A549 (cell line): ENCODE measurements at regions not wholly inside any gene's neighbourhood (a gene's known extent, or its start where the extent isn't known, plus 50 kb on each side); places are given as distances from the start of the nearest gene placed in this dataset.

Experiments used
- ATAC-seq, 2 experiments: fragments of 200-7000 bp in 1 of 2; fragments of >200 bp in 1 of 2; cut with Nextera tagmentation in 1 of 2; cut with Tn5 transposase in 1 of 2; 3 replicates each; pipeline versions ENCODE4 v1.8.0 to v1.9.1; 2018 to 2020; ENCODE audit warnings: mild to moderate bottlenecking in 1 of 2, moderate library complexity in 1 of 2
- CTCF ChIA-PET: fragments of 300-600 bp; sonication (Branson Sonifier 250); formaldehyde crosslinking; extraction: SDS; loops from one replicate; lab custom pipeline; 2021; ENCODE audit warnings: antibody characterized with exemption, inconsistent platforms; lab: Yijun Ruan, JAX
- POLR2A ChIA-PET: fragments of 350-600 bp; formaldehyde crosslinking; extraction: SDS; loops from one replicate; lab custom pipeline; 2021; ENCODE audit warnings: antibody characterized with exemption, inconsistent platforms; lab: Yijun Ruan, JAX
- DNase-seq, 2 experiments: peaks; one replicate each; pipeline versions ENCODE4 v3.0.0 to v3.0.0-alpha.2; 2011 to 2016; ENCODE audit warnings: low read depth in 1 of 2, low spot score in 1 of 2
- FAIRE-seq: peaks from 2 replicates; lab custom pipeline; 2011; peaks lifted over from hg19 to GRCh38; lab: Jason Lieb, UNC
- H3K27ac ChIP-seq, 2 experiments: fragments of >200 bp; sonication (Bioruptor Twin); formaldehyde crosslinking; 3 replicates each; pipeline ENCODE4 v1.5.1; 2016 to 2017
- H3K4me1 ChIP-seq: fragments of >200 bp; sonication (Bioruptor Twin); formaldehyde crosslinking; 3 replicates; pipeline ENCODE4 v1.6.1; 2016
- H3K4me2 ChIP-seq: fragments of >200 bp; sonication (Bioruptor Twin); formaldehyde crosslinking; 3 replicates; pipeline ENCODE4 v1.6.1; 2016
- H3K4me3 ChIP-seq: fragments of >200 bp; sonication (Bioruptor Twin); formaldehyde crosslinking; 3 replicates; pipeline ENCODE4 v1.5.1; 2016
- H3K9me3 ChIP-seq: fragments of >200 bp; sonication (Bioruptor Twin); formaldehyde crosslinking; 3 replicates; pipeline ENCODE4 v1.6.1; 2016
- CBX8 ChIP-seq: fragments of 200-600 bp; sonication (generic); IDR thresholded peaks from 2 replicates; pipeline ENCODE4 v1.6.1; 2016
- CHD4 ChIP-seq: fragments of 200-600 bp; sonication (generic); IDR thresholded peaks from 2 replicates; pipeline ENCODE4 v1.6.1; 2016; ENCODE audit warnings: antibody characterized with exemption, mild to moderate bottlenecking, borderline replicate concordance
- EHF ChIP-seq: fragments of 250-450 bp; sonication (Bioruptor Pico); IDR thresholded peaks from 2 replicates; pipeline ENCODE4 v1.5.0; 2020; ENCODE audit warnings: mild to moderate bottlenecking
- EHMT2 ChIP-seq: fragments of 200-600 bp; sonication (generic); IDR thresholded peaks from 2 replicates; pipeline ENCODE4 v1.6.1; 2016; ENCODE audit warnings: antibody characterized with exemption, low read depth, mild to moderate bottlenecking, moderate library complexity
- EP300 ChIP-seq, 2 experiments: fragments of >200 bp; sonication (Bioruptor Twin); formaldehyde crosslinking; IDR thresholded peaks; 2 replicates in 1 of 2; 3 replicates in 1 of 2; pipeline ENCODE4 v1.6.1; 2016 to 2017
- FOSB ChIP-seq: fragments of 250-450 bp; sonication (Bioruptor Pico); IDR thresholded peaks from 2 replicates; pipeline ENCODE4 v1.5.0; 2020; ENCODE audit warnings: mild to moderate bottlenecking, moderate library complexity
- FOSL2 ChIP-seq, 2 experiments: fragments of 450-650 bp in 1 of 2; fragments of >200 bp in 1 of 2; sonication (Bioruptor Twin) in 1 of 2; formaldehyde crosslinking; IDR thresholded peaks; 2 replicates each; pipeline versions ENCODE4 v1.5.0 to v1.6.1; 2016 to 2020; ENCODE audit warnings: mild to moderate bottlenecking in 1 of 2, moderate library complexity in 1 of 2
- HOXB13 ChIP-seq: fragments of 250-450 bp; sonication (Bioruptor Pico); IDR thresholded peaks from 2 replicates; pipeline ENCODE4 v1.5.0; 2020; ENCODE audit warnings: low read depth, mild to moderate bottlenecking, moderate library complexity
- KDM1A ChIP-seq: fragments of 200-600 bp; sonication (generic); IDR thresholded peaks from 2 replicates; pipeline ENCODE4 v1.6.1; 2016; ENCODE audit warnings: low read depth, mild to moderate bottlenecking
- KDM5A ChIP-seq: fragments of 200-600 bp; sonication (generic); IDR thresholded peaks from 2 replicates; pipeline ENCODE4 v1.6.1; 2016; ENCODE audit warnings: antibody characterized with exemption, mild to moderate bottlenecking
- MAFK ChIP-seq: fragments of 450-650 bp; IDR thresholded peaks from 2 replicates; pipeline ENCODE4 v1.6.1; 2014; ENCODE audit not compliant: partially characterized antibody
- MAZ ChIP-seq: fragments of 150-350 bp; IDR thresholded peaks from 2 replicates; pipeline ENCODE4 v1.6.1; 2014; ENCODE audit warnings: antibody characterized with exemption, low read depth, low read length, borderline replicate concordance
- POLR2A ChIP-seq: IDR thresholded peaks from 2 replicates; pipeline ENCODE4 v1.6.1; 2012; ENCODE audit warnings: mild to moderate bottlenecking, low read length
- RAD21 ChIP-seq, 2 experiments: fragments of >200 bp in 1 of 2; sonication (Bioruptor Twin) in 1 of 2; formaldehyde crosslinking in 1 of 2; IDR thresholded peaks in 1 of 2; conservative IDR thresholded peaks in 1 of 2; 2 replicates in 1 of 2; 3 replicates in 1 of 2; pipeline ENCODE4 v1.6.1; 2012 to 2018; ENCODE audit warnings: inconsistent platforms in 1 of 2
- RCOR1 ChIP-seq: fragments of 150-350 bp; IDR thresholded peaks from 2 replicates; pipeline ENCODE4 v1.6.1; 2014; ENCODE audit warnings: antibody characterized with exemption, low read length, low read depth
- SREBF2 ChIP-seq: fragments of 450-650 bp; IDR thresholded peaks from 2 replicates; pipeline ENCODE4 v1.6.1; 2014; ENCODE audit warnings: mild to moderate bottlenecking, moderate library complexity
- ZC3H11A ChIP-seq: fragments of 450-650 bp; IDR thresholded peaks from 2 replicates; pipeline ENCODE4 v1.6.1; 2014; ENCODE audit warnings: antibody characterized with exemption, mild to moderate bottlenecking
- ZNF302 ChIP-seq: fragments of 250-450 bp; sonication (Bioruptor Pico); IDR thresholded peaks from 2 replicates; pipeline ENCODE4 v1.9.0; 2021; ENCODE audit warnings: inconsistent platforms, mild to moderate bottlenecking, moderate library complexity
- WGBS: methylation state at CpG from one replicate; pipeline ENCODE4 v1.1.6; 2017; ENCODE audit errors: missing lambda C conversion rate; 5-methylcytosine and 5-hydroxymethylcytosine counted together
- TF ChIP-seq, protein P1 (sequence below): IDR thresholded peaks from 2 replicates; pipeline ENCODE4 v1.6.1; 2012; ENCODE audit warnings: low read depth, borderline replicate concordance
- TF ChIP-seq, protein P2 (sequence below): fragments of 150-350 bp; IDR thresholded peaks from 2 replicates; pipeline ENCODE4 v1.6.1; 2014; ENCODE audit warnings: low read depth, mild to moderate bottlenecking, low read length
- TF ChIP-seq, protein P3 (sequence below): fragments of 250-450 bp; sonication (Bioruptor Pico); IDR thresholded peaks from 2 replicates; pipeline ENCODE4 v1.5.0; 2021; ENCODE audit warnings: mild to moderate bottlenecking, moderate library complexity, borderline replicate concordance
- TF ChIP-seq, protein P4 (sequence below): fragments of 200-600 bp; sonication (generic); IDR thresholded peaks from 2 replicates; pipeline ENCODE4 v1.6.1; 2016; ENCODE audit warnings: antibody characterized with exemption, mild to moderate bottlenecking, moderate library complexity
- TF ChIP-seq, protein P5 (sequence below): IDR thresholded peaks from 2 replicates; pipeline ENCODE4 v1.6.1; 2012
- TF ChIP-seq, protein P6 (sequence below): IDR thresholded peaks from 2 replicates; pipeline ENCODE4 v1.6.1; 2012

DNA sequence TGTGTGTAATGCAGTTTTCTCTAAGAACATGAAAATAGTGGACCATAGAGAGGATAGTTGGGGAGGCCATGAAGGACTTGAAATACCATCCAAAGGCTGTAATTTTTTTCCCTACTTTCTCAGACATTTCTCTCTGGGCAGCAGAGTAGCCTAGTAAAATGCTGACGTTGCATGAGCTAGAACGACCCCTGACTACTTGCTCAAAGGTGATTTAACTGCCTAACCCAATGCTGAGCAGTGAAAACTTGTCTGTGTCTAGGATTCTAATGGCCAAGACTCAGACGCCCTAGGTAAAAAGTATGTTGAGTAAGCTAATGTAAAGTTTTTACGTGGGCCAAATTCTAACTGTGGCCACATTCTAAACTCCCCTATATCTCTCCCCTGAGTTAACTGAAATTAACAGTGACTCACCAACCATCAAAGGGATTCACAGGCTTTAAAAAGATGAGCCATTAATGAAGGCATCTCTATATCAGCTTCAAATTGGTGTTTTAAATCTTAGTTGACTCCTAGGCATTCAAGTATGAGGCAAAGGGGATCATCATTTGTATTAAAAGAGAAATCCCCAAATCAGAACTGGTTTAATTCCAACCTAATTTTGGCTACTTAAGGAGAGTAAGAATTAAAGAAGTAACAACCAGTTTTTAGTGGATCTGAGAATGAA lies 121.0 kb upstream of the GAS1 start:
- CTCF ChIA-PET = no interaction called here
- H3K9me3 ChIP-seq = no peaks in the 10 kb centered on the region

DNA sequence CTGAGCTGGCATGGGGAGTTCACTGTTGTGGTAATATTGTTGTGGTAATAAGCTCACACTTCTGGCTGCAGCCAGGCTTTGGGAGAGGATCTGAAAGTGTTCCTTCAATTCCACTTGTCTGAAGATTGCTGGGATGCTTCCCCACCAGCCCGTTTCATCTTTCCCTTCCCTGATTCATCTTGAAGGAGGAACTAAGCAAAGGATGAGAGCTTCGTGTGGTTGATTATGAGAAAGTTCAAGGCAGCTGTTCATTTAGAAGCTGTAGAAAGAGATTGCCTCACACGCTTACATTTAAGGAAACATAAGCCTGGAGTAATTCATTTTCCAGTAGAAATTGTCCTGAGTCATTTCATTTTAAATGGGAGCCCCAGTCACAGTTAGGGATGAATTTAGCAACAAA lies 122.4 kb upstream of the GAS1 start:
- ATAC-seq (no peak), DNase-seq (no peak), FAIRE-seq (no peak)
- Histone ChIP-seq H3K4me3 (no peak overlapping the region), H3K4me1 (no peaks in the 10 kb centered on the region), H3K9me3 (no peaks in the 10 kb centered on the region), H3K27ac (no peak overlapping the region), H3K4me2 (no peak overlapping the region)
- POLR2A ChIA-PET = no interaction called here
- WGBS = 26% methylated on average over 3 of the region's 3 CpGs
- CTCF ChIA-PET = no interaction called here
- TF ChIP-seq CBX8 (no peak), EHMT2 (no peak), FOSL2 (IDR thresholded peaks at IDR 0.05) (no peak), FOSL2 (CRISPR knock-in tag; IDR thresholded peaks at IDR 0.05) (no peak)

More for the DNA sequence above, 121.0 kb upstream of the GAS1 start:
- ATAC-seq (no peak), FAIRE-seq (no peak), DNase-seq (no peak)
- 21% methylated on average over 4 of the region's 4 CpGs for WGBS
- POLR2A ChIA-PET = no interaction called here
- TF ChIP-seq ZNF302 (CRISPR knock-in tag) = no peak
- peak; percentile 86 for TF ChIP-seq MAFK
- Histone ChIP-seq H3K4me3 (no peak overlapping the region), H3K4me2 (no peak overlapping the region), H3K4me1 (no peaks in the 10 kb centered on the region), H3K27ac (no peak overlapping the region)

DNA sequence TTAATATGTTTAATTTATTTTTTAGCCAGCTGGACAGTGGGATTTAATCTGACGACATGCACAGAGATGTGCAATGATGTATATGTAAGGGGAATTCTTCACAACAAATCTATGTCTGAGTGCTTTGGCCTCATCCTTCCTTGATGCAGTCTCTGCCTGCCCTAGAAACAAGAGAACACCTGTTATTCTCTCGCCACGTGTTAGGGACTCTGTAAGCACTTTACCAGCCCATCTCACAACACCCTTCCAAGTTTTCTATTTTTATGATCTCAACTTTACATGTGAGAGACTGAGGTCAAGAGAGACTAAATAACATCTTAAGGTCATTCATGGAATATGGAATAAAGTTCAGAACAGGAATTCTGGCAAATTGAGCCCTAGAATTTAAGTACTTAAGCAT lies 123.0 kb upstream of the GAS1 start:
- H3K4me1 ChIP-seq = no peaks in the 10 kb centered on the region
- no peak overlapping the region for H3K4me2 ChIP-seq
- CTCF ChIA-PET = no interaction called here
- TF ChIP-seq CBX8 (no peak), SREBF2 (no peak), HOXB13 (CRISPR knock-in tag) (no peak), KDM5A (no peak), EP300 (IDR thresholded peaks at IDR 0.05) (no peak), RAD21 (conservative IDR thresholded peaks at IDR 0.05 in 1 of 2, IDR thresholded peaks at IDR 0.05 in 1 of 2) (no peak), RCOR1 (no peak), POLR2A (no peak), KDM1A (no peak), ZC3H11A (no peak), EHF (CRISPR knock-in tag) (no peak), MAZ (no peak), CHD4 (no peak), FOSB (CRISPR knock-in tag) (no peak)
- TF ChIP-seq, protein P1, sequence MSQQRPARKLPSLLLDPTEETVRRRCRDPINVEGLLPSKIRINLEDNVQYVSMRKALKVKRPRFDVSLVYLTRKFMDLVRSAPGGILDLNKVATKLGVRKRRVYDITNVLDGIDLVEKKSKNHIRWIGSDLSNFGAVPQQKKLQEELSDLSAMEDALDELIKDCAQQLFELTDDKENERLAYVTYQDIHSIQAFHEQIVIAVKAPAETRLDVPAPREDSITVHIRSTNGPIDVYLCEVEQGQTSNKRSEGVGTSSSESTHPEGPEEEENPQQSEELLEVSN = no peak
- TF ChIP-seq, protein P2, sequence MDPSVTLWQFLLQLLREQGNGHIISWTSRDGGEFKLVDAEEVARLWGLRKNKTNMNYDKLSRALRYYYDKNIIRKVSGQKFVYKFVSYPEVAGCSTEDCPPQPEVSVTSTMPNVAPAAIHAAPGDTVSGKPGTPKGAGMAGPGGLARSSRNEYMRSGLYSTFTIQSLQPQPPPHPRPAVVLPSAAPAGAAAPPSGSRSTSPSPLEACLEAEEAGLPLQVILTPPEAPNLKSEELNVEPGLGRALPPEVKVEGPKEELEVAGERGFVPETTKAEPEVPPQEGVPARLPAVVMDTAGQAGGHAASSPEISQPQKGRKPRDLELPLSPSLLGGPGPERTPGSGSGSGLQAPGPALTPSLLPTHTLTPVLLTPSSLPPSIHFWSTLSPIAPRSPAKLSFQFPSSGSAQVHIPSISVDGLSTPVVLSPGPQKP = no peak
- TF ChIP-seq, protein P3, sequence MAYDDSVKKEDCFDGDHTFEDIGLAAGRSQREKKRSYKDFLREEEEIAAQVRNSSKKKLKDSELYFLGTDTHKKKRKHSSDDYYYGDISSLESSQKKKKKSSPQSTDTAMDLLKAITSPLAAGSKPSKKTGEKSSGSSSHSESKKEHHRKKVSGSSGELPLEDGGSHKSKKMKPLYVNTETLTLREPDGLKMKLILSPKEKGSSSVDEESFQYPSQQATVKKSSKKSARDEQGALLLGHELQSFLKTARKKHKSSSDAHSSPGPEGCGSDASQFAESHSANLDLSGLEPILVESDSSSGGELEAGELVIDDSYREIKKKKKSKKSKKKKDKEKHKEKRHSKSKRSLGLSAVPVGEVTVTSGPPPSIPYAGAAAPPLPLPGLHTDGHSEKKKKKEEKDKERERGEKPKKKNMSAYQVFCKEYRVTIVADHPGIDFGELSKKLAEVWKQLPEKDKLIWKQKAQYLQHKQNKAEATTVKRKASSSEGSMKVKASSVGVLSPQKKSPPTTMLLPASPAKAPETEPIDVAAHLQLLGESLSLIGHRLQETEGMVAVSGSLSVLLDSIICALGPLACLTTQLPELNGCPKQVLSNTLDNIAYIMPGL (CRISPR knock-in tag) = no peak
- TF ChIP-seq, protein P4, sequence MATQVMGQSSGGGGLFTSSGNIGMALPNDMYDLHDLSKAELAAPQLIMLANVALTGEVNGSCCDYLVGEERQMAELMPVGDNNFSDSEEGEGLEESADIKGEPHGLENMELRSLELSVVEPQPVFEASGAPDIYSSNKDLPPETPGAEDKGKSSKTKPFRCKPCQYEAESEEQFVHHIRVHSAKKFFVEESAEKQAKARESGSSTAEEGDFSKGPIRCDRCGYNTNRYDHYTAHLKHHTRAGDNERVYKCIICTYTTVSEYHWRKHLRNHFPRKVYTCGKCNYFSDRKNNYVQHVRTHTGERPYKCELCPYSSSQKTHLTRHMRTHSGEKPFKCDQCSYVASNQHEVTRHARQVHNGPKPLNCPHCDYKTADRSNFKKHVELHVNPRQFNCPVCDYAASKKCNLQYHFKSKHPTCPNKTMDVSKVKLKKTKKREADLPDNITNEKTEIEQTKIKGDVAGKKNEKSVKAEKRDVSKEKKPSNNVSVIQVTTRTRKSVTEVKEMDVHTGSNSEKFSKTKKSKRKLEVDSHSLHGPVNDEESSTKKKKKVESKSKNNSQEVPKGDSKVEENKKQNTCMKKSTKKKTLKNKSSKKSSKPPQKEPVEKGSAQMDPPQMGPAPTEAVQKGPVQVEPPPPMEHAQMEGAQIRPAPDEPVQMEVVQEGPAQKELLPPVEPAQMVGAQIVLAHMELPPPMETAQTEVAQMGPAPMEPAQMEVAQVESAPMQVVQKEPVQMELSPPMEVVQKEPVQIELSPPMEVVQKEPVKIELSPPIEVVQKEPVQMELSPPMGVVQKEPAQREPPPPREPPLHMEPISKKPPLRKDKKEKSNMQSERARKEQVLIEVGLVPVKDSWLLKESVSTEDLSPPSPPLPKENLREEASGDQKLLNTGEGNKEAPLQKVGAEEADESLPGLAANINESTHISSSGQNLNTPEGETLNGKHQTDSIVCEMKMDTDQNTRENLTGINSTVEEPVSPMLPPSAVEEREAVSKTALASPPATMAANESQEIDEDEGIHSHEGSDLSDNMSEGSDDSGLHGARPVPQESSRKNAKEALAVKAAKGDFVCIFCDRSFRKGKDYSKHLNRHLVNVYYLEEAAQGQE = no peak
- TF ChIP-seq, protein P5, sequence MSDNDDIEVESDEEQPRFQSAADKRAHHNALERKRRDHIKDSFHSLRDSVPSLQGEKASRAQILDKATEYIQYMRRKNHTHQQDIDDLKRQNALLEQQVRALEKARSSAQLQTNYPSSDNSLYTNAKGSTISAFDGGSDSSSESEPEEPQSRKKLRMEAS = no peak
- TF ChIP-seq, protein P6, sequence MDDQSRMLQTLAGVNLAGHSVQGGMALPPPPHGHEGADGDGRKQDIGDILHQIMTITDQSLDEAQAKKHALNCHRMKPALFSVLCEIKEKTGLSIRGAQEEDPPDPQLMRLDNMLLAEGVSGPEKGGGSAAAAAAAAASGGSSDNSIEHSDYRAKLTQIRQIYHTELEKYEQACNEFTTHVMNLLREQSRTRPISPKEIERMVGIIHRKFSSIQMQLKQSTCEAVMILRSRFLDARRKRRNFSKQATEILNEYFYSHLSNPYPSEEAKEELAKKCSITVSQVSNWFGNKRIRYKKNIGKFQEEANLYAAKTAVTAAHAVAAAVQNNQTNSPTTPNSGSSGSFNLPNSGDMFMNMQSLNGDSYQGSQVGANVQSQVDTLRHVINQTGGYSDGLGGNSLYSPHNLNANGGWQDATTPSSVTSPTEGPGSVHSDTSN = no peak
- no peak for ATAC-seq
- H3K4me3 ChIP-seq = no peak overlapping the region
- no peak overlapping the region for H3K27ac ChIP-seq
- no peak for DNase-seq
- WGBS = 39% methylated on average over 3 of the region's 3 CpGs
- H3K9me3 ChIP-seq = no peaks in the 10 kb centered on the region
- no peak for FAIRE-seq
- POLR2A ChIA-PET = no interaction called here
